ENCODE measurements at regions not wholly inside any gene's neighbourhood (a gene's known extent, or its start where the extent isn't known, plus 50 kb on each side); places are given as distances from the start of the nearest gene placed in this dataset.

GRCh38 chr7:41448104-41448503 is 254.8 kb downstream of the INHBA start:
- Histone ChIP-seq H3K27ac (ENCODE audit: low read length) (no peak overlapping the region), H3K27me3 (ENCODE audit: control insufficient read depth, insufficient read depth, low read length) (no peaks in the 10 kb centered on the region), H3K9me3 (ENCODE audit: control insufficient read depth, insufficient read depth, low read length) (peaks cover 2% of the 10 kb centered on the region), H3K4me1 (ENCODE audit: control insufficient read depth, insufficient read depth, low read length) (no peaks in the 10 kb centered on the region), H3K4me3 (ENCODE audit: low read length) (no peak overlapping the region), H3K36me3 (ENCODE audit: control insufficient read depth, insufficient read depth, low read length) (no peaks in the 10 kb centered on the region)
- Mint-ChIP-seq H3K27ac (no peak overlapping the region), H3K4me1 (no peaks in the 10 kb centered on the region), H3K36me3 (no peaks in the 10 kb centered on the region), H3K27me3 (ENCODE audit: low read depth in 2 of 2) (no peaks in the 10 kb centered on the region), H3K9me3 (peaks cover 3% of the 10 kb centered on the region in 2 donors), H3K4me3 (no peak overlapping the region)
- no peak for ATAC-seq
- DNase-seq: no peak
- TF ChIP-seq, protein P1, sequence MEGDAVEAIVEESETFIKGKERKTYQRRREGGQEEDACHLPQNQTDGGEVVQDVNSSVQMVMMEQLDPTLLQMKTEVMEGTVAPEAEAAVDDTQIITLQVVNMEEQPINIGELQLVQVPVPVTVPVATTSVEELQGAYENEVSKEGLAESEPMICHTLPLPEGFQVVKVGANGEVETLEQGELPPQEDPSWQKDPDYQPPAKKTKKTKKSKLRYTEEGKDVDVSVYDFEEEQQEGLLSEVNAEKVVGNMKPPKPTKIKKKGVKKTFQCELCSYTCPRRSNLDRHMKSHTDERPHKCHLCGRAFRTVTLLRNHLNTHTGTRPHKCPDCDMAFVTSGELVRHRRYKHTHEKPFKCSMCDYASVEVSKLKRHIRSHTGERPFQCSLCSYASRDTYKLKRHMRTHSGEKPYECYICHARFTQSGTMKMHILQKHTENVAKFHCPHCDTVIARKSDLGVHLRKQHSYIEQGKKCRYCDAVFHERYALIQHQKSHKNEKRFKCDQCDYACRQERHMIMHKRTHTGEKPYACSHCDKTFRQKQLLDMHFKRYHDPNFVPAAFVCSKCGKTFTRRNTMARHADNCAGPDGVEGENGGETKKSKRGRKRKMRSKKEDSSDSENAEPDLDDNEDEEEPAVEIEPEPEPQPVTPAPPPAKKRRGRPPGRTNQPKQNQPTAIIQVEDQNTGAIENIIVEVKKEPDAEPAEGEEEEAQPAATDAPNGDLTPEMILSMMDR (IDR thresholded peaks at IDR 0.05): no peak
- intact Hi-C loops (cut with micrococcal nuclease): no loop called here

- Histone ChIP-seq H3K4me1 (ENCODE audit: control insufficient read depth, insufficient read depth, low read length) (no peaks in the 10 kb centered on the region), H3K27ac (ENCODE audit: low read length) (no peak overlapping the region), H3K9me3 (ENCODE audit: control insufficient read depth, insufficient read depth, low read length) (no peaks in the 10 kb centered on the region), H3K36me3 (ENCODE audit: control insufficient read depth, insufficient read depth, low read length) (no peaks in the 10 kb centered on the region), H3K27me3 (ENCODE audit: control insufficient read depth, insufficient read depth, low read length) (no peaks in the 10 kb centered on the region), H3K4me3 (ENCODE audit: low read length) (no peak overlapping the region)
- ATAC-seq: no peak
- Mint-ChIP-seq H3K4me1 (no peaks in the 10 kb centered on the region), H3K9me3 (peaks cover 3 to 4% of the 10 kb centered on the region in 2 donors), H3K27ac (no peak overlapping the region), H3K27me3 (ENCODE audit: low read depth in 2 of 2) (no peaks in the 10 kb centered on the region), H3K4me3 (no peak overlapping the region), H3K36me3 (no peaks in the 10 kb centered on the region)
- DNase-seq: no peak
- WGBS (ENCODE audit: insufficient coverage): 93% methylated on average over 9 of the region's 9 CpGs
- intact Hi-C loops (cut with micrococcal nuclease): no loop called here
- TF ChIP-seq, protein P1 (IDR thresholded peaks at IDR 0.05): no peak
Observed at GRCh38 chr7:41447450-41448042, 255.3 kb downstream of the INHBA start.

DNA sequence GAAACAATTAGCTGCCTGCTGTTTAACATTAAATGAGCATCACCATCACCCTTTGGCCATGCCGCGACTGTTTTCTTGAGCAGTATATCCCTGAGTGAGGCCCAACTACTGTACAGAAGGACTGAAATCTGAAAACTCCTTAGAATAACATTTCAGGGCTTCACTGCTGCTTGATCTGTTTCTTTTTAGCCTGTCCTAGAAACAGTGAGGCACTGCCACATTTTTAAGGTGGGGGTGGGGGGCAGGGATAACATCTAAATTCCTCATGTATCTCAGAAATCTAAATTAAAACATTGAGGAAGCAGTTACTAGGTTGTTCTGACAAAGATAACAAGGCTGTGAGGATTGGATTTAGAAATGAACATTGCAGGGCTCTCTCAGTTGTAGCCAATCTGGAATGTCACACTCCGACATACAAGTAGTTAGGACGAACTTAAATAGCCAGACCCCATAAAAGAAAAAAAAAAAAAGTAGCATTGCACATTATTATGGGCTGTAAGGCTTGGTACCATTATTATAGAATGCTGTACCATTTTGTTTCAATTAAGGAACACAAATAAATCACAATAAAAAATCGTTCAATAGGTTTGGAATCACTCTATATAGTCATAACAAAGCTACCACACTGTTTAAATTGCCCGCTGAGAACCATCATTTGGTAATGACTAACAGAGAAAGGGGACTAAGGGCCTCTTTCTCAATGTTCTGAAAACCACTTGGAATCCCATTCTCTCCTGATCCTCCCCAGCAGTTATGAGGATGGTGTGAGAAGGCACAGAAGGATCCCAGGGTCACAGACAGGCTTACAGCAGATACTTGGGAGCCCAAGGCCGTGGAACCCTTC is 256.1 kb downstream of the INHBA start:
- 91% methylated on average over 6 of the region's 7 CpGs for WGBS (ENCODE audit: insufficient coverage)
- H3K4me3 Mint-ChIP-seq: no peak overlapping the region
- no peak overlapping the region for H3K4me3 ChIP-seq (ENCODE audit: low read length)

More for the DNA sequence above, 256.1 kb downstream of the INHBA start:
- H3K27me3 Mint-ChIP-seq (ENCODE audit: low read depth in 2 of 2): no peaks in the 10 kb centered on the region
- H3K36me3 Mint-ChIP-seq: no peaks in the 10 kb centered on the region
- Histone ChIP-seq H3K36me3 (ENCODE audit: control insufficient read depth, insufficient read depth, low read length) (no peaks in the 10 kb centered on the region), H3K9me3 (ENCODE audit: control insufficient read depth, insufficient read depth, low read length) (no peaks in the 10 kb centered on the region), H3K27ac (ENCODE audit: low read length) (no peak overlapping the region), H3K27me3 (ENCODE audit: control insufficient read depth, insufficient read depth, low read length) (no peaks in the 10 kb centered on the region), H3K4me1 (ENCODE audit: control insufficient read depth, insufficient read depth, low read length) (no peaks in the 10 kb centered on the region)
- TF ChIP-seq, protein P1 (IDR thresholded peaks at IDR 0.05): no peak
- no peak overlapping the region for H3K27ac Mint-ChIP-seq
- intact Hi-C loops (cut with micrococcal nuclease): no loop called here
- no peaks in the 10 kb centered on the region for H3K4me1 Mint-ChIP-seq
- peaks cover 6 to 8% of the 10 kb centered on the region in 2 donors for H3K9me3 Mint-ChIP-seq
- DNase-seq: no peak
- ATAC-seq: no peak

All from natural killer cell (primary cell).